H9 (cell line): ENCODE measurements at regions not wholly inside any gene's neighbourhood (a gene's known extent, or its start where the extent isn't known, plus 50 kb on each side); places are given as distances from the start of the nearest gene placed in this dataset.

ENCODE experiments used
- DNase-seq: peaks from one replicate; pipeline ENCODE4 v3.0.0-alpha.2; 2017
- H2AFZ ChIP-seq: one replicate; pipeline ENCODE4 v1.6.1; 2013; ENCODE audit warnings: mild to moderate bottlenecking, low read length, control low read depth, moderate library complexity
- H2AK5ac ChIP-seq: 2 replicates; pipeline ENCODE4 v1.6.1; 2013; ENCODE audit warnings: low read length, control low read depth, mixed read lengths; ENCODE audit not compliant: insufficient read length
- H2BK120ac ChIP-seq: one replicate; pipeline ENCODE4 v1.6.1; 2013; ENCODE audit warnings: low read depth, mild to moderate bottlenecking, low read length, control low read depth, inconsistent platforms; ENCODE audit not compliant: poor library complexity, severe bottlenecking
- H2BK12ac ChIP-seq: 2 replicates; pipeline ENCODE4 v1.6.1; 2013; ENCODE audit warnings: low read length, control low read depth, mixed read lengths, low read depth; ENCODE audit not compliant: insufficient read length
- H2BK15ac ChIP-seq: 2 replicates; pipeline ENCODE4 v1.6.1; 2013; ENCODE audit warnings: low read depth, low read length, control low read depth
- H2BK20ac ChIP-seq: one replicate; pipeline ENCODE4 v1.6.1; 2013; ENCODE audit warnings: low read depth, mild to moderate bottlenecking, low read length, control low read depth, inconsistent platforms; ENCODE audit not compliant: poor library complexity, severe bottlenecking
- H2BK5ac ChIP-seq: 2 replicates; pipeline ENCODE4 v1.6.1; 2013; ENCODE audit warnings: low read length, control low read depth, mixed read lengths; ENCODE audit not compliant: insufficient read length
- H3K14ac ChIP-seq: 2 replicates; pipeline ENCODE4 v1.6.1; 2013; ENCODE audit warnings: low read length, control low read depth; ENCODE audit not compliant: insufficient read depth
- H3K18ac ChIP-seq: 2 replicates; pipeline ENCODE4 v1.6.1; 2013; ENCODE audit warnings: low read depth, mild to moderate bottlenecking, mixed read lengths, low read length, control low read depth; ENCODE audit not compliant: insufficient read length
- H3K23ac ChIP-seq: 2 replicates; pipeline ENCODE4 v1.6.1; 2013; ENCODE audit warnings: low read length, control low read depth, mixed read lengths, low read depth; ENCODE audit not compliant: insufficient read length
- H3K23me2 ChIP-seq: 2 replicates; pipeline ENCODE4 v1.6.1; 2013; ENCODE audit warnings: low read depth, mild to moderate bottlenecking, mixed read lengths, low read length, control low read depth; ENCODE audit not compliant: insufficient read length, poor library complexity, severe bottlenecking
- H3K27ac ChIP-seq: 2 replicates; pipeline ENCODE4 v1.5.1; 2013; ENCODE audit warnings: low read length, control low read depth, mixed read lengths, low read depth; ENCODE audit not compliant: insufficient read length
- H3K27me3 ChIP-seq: 2 replicates; pipeline ENCODE4 v1.6.1; 2013; ENCODE audit warnings: low read length, control low read depth, inconsistent platforms; ENCODE audit not compliant: insufficient read depth
- H3K4ac ChIP-seq: 2 replicates; pipeline ENCODE4 v1.6.1; 2013; ENCODE audit warnings: low read depth, mild to moderate bottlenecking, control low read depth, inconsistent platforms, low read length, moderate library complexity
- H3K4me1 ChIP-seq: 2 replicates; pipeline ENCODE4 v1.6.1; 2013; ENCODE audit warnings: low read length, control low read depth, inconsistent platforms; ENCODE audit not compliant: insufficient read depth
- H3K4me2 ChIP-seq: 2 replicates; pipeline ENCODE4 v1.6.1; 2013; ENCODE audit warnings: low read length, control low read depth, mixed read lengths; ENCODE audit not compliant: insufficient read length, insufficient read depth
- H3K56ac ChIP-seq: 2 replicates; pipeline ENCODE4 v1.6.1; 2013; ENCODE audit warnings: low read depth, mild to moderate bottlenecking, mixed read lengths, low read length, control low read depth; ENCODE audit not compliant: insufficient read length
- H3K79me1 ChIP-seq: 2 replicates; pipeline ENCODE4 v1.6.1; 2013; ENCODE audit warnings: low read depth, mild to moderate bottlenecking, moderate library complexity, low read length, control low read depth, inconsistent platforms; ENCODE audit not compliant: insufficient read depth, poor library complexity, severe bottlenecking
- H3K79me2 ChIP-seq: 2 replicates; pipeline ENCODE4 v1.6.1; 2013; ENCODE audit warnings: low read length, control low read depth, inconsistent platforms; ENCODE audit not compliant: insufficient read depth
- H3K9ac ChIP-seq: 2 replicates; pipeline ENCODE4 v1.6.1; 2013; ENCODE audit warnings: low read length, control low read depth, mixed read lengths; ENCODE audit not compliant: insufficient read length; ENCODE audit errors: extremely low read depth
- H3K9me3 ChIP-seq: one replicate; pipeline ENCODE4 v1.6.1; 2013; ENCODE audit warnings: low read depth, low read length, inconsistent platforms; ENCODE audit not compliant: control insufficient read depth
- H3T11ph ChIP-seq: one replicate; pipeline ENCODE4 v1.6.1; 2013; ENCODE audit warnings: mild to moderate bottlenecking, low read length, control low read depth, inconsistent platforms
- H4K20me1 ChIP-seq: one replicate; pipeline ENCODE4 v1.6.1; 2013; ENCODE audit not compliant: control insufficient read depth, insufficient read length, insufficient read depth
- H4K5ac ChIP-seq: 2 replicates; pipeline ENCODE4 v1.6.1; 2013; ENCODE audit warnings: low read depth, mild to moderate bottlenecking, mixed read lengths, low read length, control low read depth; ENCODE audit not compliant: insufficient read length
- H4K8ac ChIP-seq: replicated peaks from 2 replicates; pipeline ENCODE4 v1.6.1; 2013; ENCODE audit warnings: low read length, control low read depth, mixed read lengths, low read depth; ENCODE audit not compliant: insufficient read length
- H4K91ac ChIP-seq: 2 replicates; pipeline ENCODE4 v1.6.1; 2013; ENCODE audit warnings: low read depth, mild to moderate bottlenecking, moderate library complexity, mixed read lengths, low read length, control low read depth; ENCODE audit not compliant: insufficient read length
- H3K27ac Mint-ChIP-seq, 3 experiments: 2 replicates in 2 of 3; 3 replicates in 1 of 3; pipeline ENCODE4 v1.8.0; 2020 to 2021; ENCODE audit warnings: mixed read lengths in 3 of 3, mild to moderate bottlenecking in 1 of 3, moderate library complexity in 1 of 3
- H3K27me3 Mint-ChIP-seq: 2 replicates; pipeline ENCODE4 v1.8.0; 2021; ENCODE audit warnings: low read depth, mild to moderate bottlenecking, moderate library complexity, mixed read lengths
- H3K36me3 Mint-ChIP-seq, 3 experiments: 2 replicates in 2 of 3; 3 replicates in 1 of 3; pipeline ENCODE4 v1.8.0; 2020 to 2021; ENCODE audit warnings: low read depth in 3 of 3, mixed read lengths in 3 of 3; ENCODE audit not compliant: insufficient read depth in 1 of 3
- H3K4me1 Mint-ChIP-seq, 2 experiments: 2 replicates each; pipeline ENCODE4 v1.8.0; 2020; ENCODE audit warnings: mixed read lengths in 2 of 2
- H3K4me3 Mint-ChIP-seq, 2 experiments: 2 replicates in 1 of 2; 3 replicates in 1 of 2; pipeline ENCODE4 v1.8.0; 2020 to 2021; ENCODE audit warnings: mild to moderate bottlenecking in 2 of 2, mixed read lengths in 2 of 2, moderate library complexity in 1 of 2
- H3K9me3 Mint-ChIP-seq, 2 experiments: 2 replicates in 1 of 2; 3 replicates in 1 of 2; pipeline ENCODE4 v1.8.0; 2020; ENCODE audit warnings: mild to moderate bottlenecking in 2 of 2, mixed read lengths in 2 of 2, moderate library complexity in 1 of 2
- CTCF ChIP-seq: fragments of 200-600 bp; sonication (generic); conservative IDR thresholded peaks from 3 replicates; pipeline ENCODE4 v1.8.0; 2021; ENCODE audit warnings: antibody characterized with exemption, mild to moderate bottlenecking

- Histone ChIP-seq H2BK5ac (no peak overlapping the region), H3K79me1 (no peaks in the 10 kb centered on the region), H3K4me1 (no peaks in the 10 kb centered on the region), H2BK120ac (no peak overlapping the region), H3K23me2 (no peaks in the 10 kb centered on the region), H2BK12ac (no peak overlapping the region), H3K27me3 (no peaks in the 10 kb centered on the region), H3K4ac (no peak overlapping the region), H3K14ac (no peak overlapping the region), H4K20me1 (no peaks in the 10 kb centered on the region), H3K56ac (no peak overlapping the region), H4K8ac (no peak overlapping the region), H3K9ac (no peak overlapping the region), H2AK5ac (no peak overlapping the region), H2AFZ (no peak overlapping the region), H4K91ac (no peak overlapping the region), H3T11ph (no peak overlapping the region), H3K23ac (no peak overlapping the region), H3K4me2 (no peak overlapping the region), H2BK20ac (no peak overlapping the region), H3K27ac (no peak overlapping the region), H3K18ac (no peak overlapping the region), H4K5ac (no peak overlapping the region), H3K79me2 (no peaks in the 10 kb centered on the region), H3K9me3 (no peaks in the 10 kb centered on the region), H2BK15ac (no peak overlapping the region)
- DNase-seq: no peak
- H3K36me3 Mint-ChIP-seq: no peaks in the 10 kb centered on the region
- H3K4me1 Mint-ChIP-seq: peaks cover 0 to 2% of the 10 kb centered on the region in 2 experiments; a peak in 1 of 4 replicates
- H3K27ac Mint-ChIP-seq: no peak overlapping the region
- H3K27me3 Mint-ChIP-seq: no peaks in the 10 kb centered on the region
- TF ChIP-seq CTCF: no peak
- no peak overlapping the region for H3K4me3 Mint-ChIP-seq
- peaks cover 0 to 2% of the 10 kb centered on the region in 2 experiments; a peak in 1 of 5 replicates for H3K9me3 Mint-ChIP-seq
Observed at GRCh38 chr1:189510827-189511226, 966.8 kb downstream of the BRINP3 start.
